Endodermal cell (in vitro differentiated cells): ENCODE measurements at regions not wholly inside any gene's neighbourhood (a gene's known extent, or its start where the extent isn't known, plus 50 kb on each side); places are given as distances from the start of the nearest gene placed in this dataset.

Experiments
- DNase-seq: peaks from one replicate; pipeline ENCODE4 v3.0.0-alpha.2; 2017
- H3K27ac ChIP-seq: 2 replicates; pipeline ENCODE4 v1.5.1; 2013; ENCODE audit warnings: mild to moderate bottlenecking, low read depth, low read length, moderate library complexity
- H3K27me3 ChIP-seq: 2 replicates; pipeline ENCODE4 v1.6.1; 2013; ENCODE audit warnings: mild to moderate bottlenecking, low read length, moderate library complexity; ENCODE audit not compliant: insufficient read depth, control insufficient read depth, poor library complexity, severe bottlenecking
- H3K36me3 ChIP-seq: 2 replicates; pipeline ENCODE4 v1.7.0; 2013; ENCODE audit warnings: mild to moderate bottlenecking, low read length, moderate library complexity; ENCODE audit not compliant: control insufficient read depth, insufficient read depth
- H3K4me1 ChIP-seq: one replicate; pipeline ENCODE4 v1.7.0; 2013; ENCODE audit warnings: low read length; ENCODE audit not compliant: control insufficient read depth, insufficient read depth
- H3K4me3 ChIP-seq: 2 replicates; pipeline ENCODE4 v1.5.1; 2013; ENCODE audit warnings: mild to moderate bottlenecking, low read length, moderate library complexity
- H3K9ac ChIP-seq: 2 replicates; pipeline ENCODE4 v1.6.1; 2013; ENCODE audit warnings: mild to moderate bottlenecking, low read length, moderate library complexity; ENCODE audit not compliant: poor library complexity, severe bottlenecking; ENCODE audit errors: extremely low read depth
- H3K9me3 ChIP-seq: 2 replicates; pipeline ENCODE4 v1.6.1; 2013; ENCODE audit warnings: mild to moderate bottlenecking, low read length, moderate library complexity; ENCODE audit not compliant: control insufficient read depth
- H3K27ac Mint-ChIP-seq: 2 replicates; pipeline ENCODE4 v1.8.0; 2020; ENCODE audit warnings: mixed read lengths
- H3K27me3 Mint-ChIP-seq: 2 replicates; pipeline ENCODE4 v1.8.0; 2021; ENCODE audit warnings: mild to moderate bottlenecking, mixed read lengths; ENCODE audit not compliant: insufficient read depth
- H3K36me3 Mint-ChIP-seq: 2 replicates; pipeline ENCODE4 v1.8.0; 2020; ENCODE audit warnings: low read depth, mixed read lengths
- H3K4me1 Mint-ChIP-seq: 2 replicates; pipeline ENCODE4 v1.8.0; 2020; ENCODE audit warnings: mixed read lengths
- H3K4me3 Mint-ChIP-seq: 2 replicates; pipeline ENCODE4 v1.8.0; 2020; ENCODE audit warnings: mild to moderate bottlenecking, moderate library complexity, mixed read lengths
- H3K9me3 Mint-ChIP-seq: 2 replicates; pipeline ENCODE4 v1.8.0; 2020; ENCODE audit warnings: mild to moderate bottlenecking, mixed read lengths
- CTCF ChIP-seq: fragments of 200-600 bp; sonication (generic); conservative IDR thresholded peaks from 2 replicates; pipeline ENCODE4 v1.5.0; 2021; ENCODE audit warnings: antibody characterized with exemption, mild to moderate bottlenecking
- WGBS, 2 experiments: methylation state at CpG; one replicate each; pipeline versions ENCODE4 v1.1.5 to v1.1.7; 2013; ENCODE audit warnings: missing lambda C conversion rate in 2 of 2, mixed read lengths in 1 of 2; ENCODE audit not compliant: insufficient coverage in 1 of 2, insufficient read length in 1 of 2; 5-methylcytosine and 5-hydroxymethylcytosine counted together

DNA sequence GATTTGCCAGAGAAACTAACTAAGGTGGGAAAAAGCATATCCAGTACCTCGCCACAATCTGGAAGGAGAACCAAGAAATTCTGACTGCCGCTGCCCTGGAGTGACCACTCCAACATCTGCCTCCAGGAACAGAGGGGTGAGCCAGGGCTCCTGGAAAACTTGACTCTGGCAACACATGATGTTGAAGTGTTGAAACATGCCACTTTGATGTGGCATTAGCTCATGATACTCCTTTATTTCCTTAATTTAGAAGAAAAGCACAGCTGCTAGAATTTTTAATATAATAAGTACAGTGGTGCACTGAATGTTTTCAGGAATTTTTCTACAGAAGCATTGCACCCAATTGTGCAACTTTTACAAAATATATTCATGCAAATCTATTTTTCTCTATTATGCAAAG, 109.9 kb upstream of the BCL6 start:
- H3K4me1 Mint-ChIP-seq, result peaks cover 7% of the 10 kb centered on the region
- no peaks in the 10 kb centered on the region for H3K27me3 Mint-ChIP-seq
- H3K9me3 Mint-ChIP-seq, result peaks cover 7% of the 10 kb centered on the region
- Histone ChIP-seq H3K27me3 (no peaks in the 10 kb centered on the region), H3K36me3 (no peaks in the 10 kb centered on the region), H3K9me3 (no peaks in the 10 kb centered on the region), H3K27ac (no peak overlapping the region), H3K9ac (no peak overlapping the region), H3K4me3 (no peak overlapping the region), H3K4me1 (no peaks in the 10 kb centered on the region)
- no peak for TF ChIP-seq CTCF
- no peak for DNase-seq
- H3K27ac Mint-ChIP-seq, result no peak overlapping the region
- H3K4me3 Mint-ChIP-seq, result no peak overlapping the region
- 92 to 96% methylated on average over 2 of the region's 2 CpGs for WGBS, 2 experiments
- no peaks in the 10 kb centered on the region for H3K36me3 Mint-ChIP-seq

DNA sequence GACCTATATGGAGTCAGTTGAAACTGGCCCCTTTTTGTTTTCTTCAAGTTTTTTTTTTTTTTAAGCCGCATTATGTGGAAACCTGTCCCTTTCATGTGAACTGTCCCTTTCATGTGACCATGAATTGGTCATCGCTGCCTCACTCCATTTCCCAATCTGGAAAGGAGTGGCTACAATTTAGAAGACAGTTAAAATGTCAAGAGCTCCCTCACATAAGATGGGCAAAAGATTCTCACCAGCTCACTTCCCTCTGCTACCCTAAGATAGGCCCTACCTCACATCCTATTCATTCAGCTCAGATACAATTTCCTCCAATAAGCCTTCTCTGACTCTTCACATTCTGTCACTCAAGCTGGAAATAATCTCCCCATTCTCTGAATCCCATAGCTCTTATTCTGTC, 111.3 kb upstream of the BCL6 start:
- H3K27me3 ChIP-seq, result no peaks in the 10 kb centered on the region
- no peak for TF ChIP-seq CTCF
- peaks cover 7% of the 10 kb centered on the region for H3K36me3 Mint-ChIP-seq
- no peak overlapping the region for H3K27ac ChIP-seq
- H3K9me3 ChIP-seq, result peaks cover 5% of the 10 kb centered on the region
- H3K4me3 ChIP-seq, result no peak overlapping the region
- no peak overlapping the region for H3K27ac Mint-ChIP-seq
- no peaks in the 10 kb centered on the region for H3K4me1 Mint-ChIP-seq
- no peaks in the 10 kb centered on the region for H3K27me3 Mint-ChIP-seq
- WGBS, 2 experiments, result 86 to 99% methylated on average over 1 to 2 of the region's 2 CpGs
- H3K4me3 Mint-ChIP-seq, result no peak overlapping the region
- no peaks in the 10 kb centered on the region for H3K4me1 ChIP-seq
- no peak for DNase-seq
- peaks cover 19% of the 10 kb centered on the region for H3K9me3 Mint-ChIP-seq
- H3K9ac ChIP-seq, result no peak overlapping the region
- no peaks in the 10 kb centered on the region for H3K36me3 ChIP-seq

GRCh38 chr3:187858041-187858440, 112.8 kb upstream of the BCL6 start:
- Histone ChIP-seq H3K9ac (no peak overlapping the region), H3K4me3 (no peak overlapping the region), H3K9me3 (peaks cover 10% of the 10 kb centered on the region), H3K27ac (no peak overlapping the region), H3K27me3 (no peaks in the 10 kb centered on the region), H3K36me3 (no peaks in the 10 kb centered on the region), H3K4me1 (no peaks in the 10 kb centered on the region)
- Mint-ChIP-seq H3K9me3 (peaks cover 20% of the 10 kb centered on the region), H3K36me3 (peaks cover 7% of the 10 kb centered on the region), H3K4me1 (peaks cover 1% of the 10 kb centered on the region), H3K4me3 (no peak overlapping the region), H3K27me3 (no peaks in the 10 kb centered on the region), H3K27ac (no peak overlapping the region)
- TF ChIP-seq CTCF, result no peak
- WGBS, 2 experiments, result 90 to 92% methylated on average over 5 of the region's 5 CpGs
- no peak for DNase-seq
